HEK293 (cell line): ENCODE measurements at regions not wholly inside any gene's neighbourhood (a gene's known extent, or its start where the extent isn't known, plus 50 kb on each side); places are given as distances from the start of the nearest gene placed in this dataset.
"Not testable (repeated sequence)": the region's sequence is repeated elsewhere in the genome, so short reads cannot be mapped to it uniquely, and the experiment has no call there.

Source experiments
- CTCF ChIA-PET: fragments of 350-600 bp; formaldehyde crosslinking; extraction: SDS; loops from one replicate; lab custom pipeline; 2021; ENCODE audit warnings: antibody characterized with exemption; lab: Yijun Ruan, JAX
- POLR2A ChIA-PET: fragments of 300-600 bp; formaldehyde crosslinking; extraction: SDS; loops from one replicate; lab custom pipeline; 2020; ENCODE audit warnings: antibody characterized with exemption, inconsistent platforms; lab: Yijun Ruan, JAX
- H3K27ac ChIP-seq: fragments of 200-500 bp; sonication (Bioruptor generic); 2 replicates; pipeline ENCODE4 v1.5.1; 2014; ENCODE audit warnings: low read depth, low read length, control low read depth, inconsistent platforms; ENCODE audit errors: extremely low read depth
- H3K36me3 ChIP-seq, 2 experiments: fragments of 200-500 bp in 1 of 2; sonication (Bioruptor generic) in 1 of 2; 1 replicate in 1 of 2; 2 replicates in 1 of 2; pipeline ENCODE4 v1.5.1; 2014 to 2017; ENCODE audit warnings: inconsistent platforms in 2 of 2, low read length in 2 of 2; ENCODE audit not compliant: control insufficient read depth in 2 of 2, insufficient read depth in 1 of 2
- H3K4me1 ChIP-seq: fragments of 200-500 bp; sonication (Bioruptor generic); 2 replicates; pipeline ENCODE4 v1.5.1; 2014; ENCODE audit warnings: mild to moderate bottlenecking, low read length, inconsistent platforms; ENCODE audit not compliant: control insufficient read depth, insufficient read depth
- H3K4me3 ChIP-seq: 2 replicates; pipeline ENCODE4 v1.5.1; 2011; ENCODE audit warnings: low read depth, mild to moderate bottlenecking, control low read depth, low read length, moderate library complexity
- H3K9me3 ChIP-seq: fragments of 200-500 bp; sonication (Bioruptor generic); 2 replicates; pipeline ENCODE4 v1.5.1; 2014; ENCODE audit warnings: low read depth, low read length, inconsistent platforms; ENCODE audit not compliant: control insufficient read depth, insufficient read depth
- ATF2 ChIP-seq: fragments of 450-650 bp; formaldehyde crosslinking; IDR thresholded peaks from 2 replicates; pipeline ENCODE4 v1.5.1; 2016; ENCODE audit warnings: missing biosample characterization, missing genetic modification characterization, low read depth
- GLIS2 ChIP-seq: fragments of 450-650 bp; formaldehyde crosslinking; IDR thresholded peaks from 2 replicates; pipeline ENCODE4 v1.5.1; 2016; ENCODE audit warnings: missing biosample characterization, missing genetic modification characterization
- TRIM28 ChIP-seq: IDR thresholded peaks from 2 replicates; pipeline ENCODE4 v1.6.1; 2011; ENCODE audit warnings: low read length, control low read depth, borderline replicate concordance
- YY1 ChIP-seq: fragments of 450-650 bp; formaldehyde crosslinking; IDR thresholded peaks from 2 replicates; pipeline ENCODE4 v1.5.1; 2018; ENCODE audit warnings: missing biosample characterization, missing genetic modification characterization
- ZBTB8A ChIP-seq: fragments of 450-650 bp; formaldehyde crosslinking; IDR thresholded peaks from 2 replicates; pipeline ENCODE4 v1.5.1; 2016; ENCODE audit warnings: missing biosample characterization, missing genetic modification characterization
- ZFHX2 ChIP-seq: fragments of 450-650 bp; formaldehyde crosslinking; conservative IDR thresholded peaks from 2 replicates; pipeline ENCODE4 v1.5.1; 2016; ENCODE audit warnings: missing biosample characterization, missing genetic modification characterization
- ZFP3 ChIP-seq: fragments of 450-650 bp; formaldehyde crosslinking; IDR thresholded peaks from 2 replicates; pipeline ENCODE4 v1.5.1; 2016; ENCODE audit warnings: low read depth, missing biosample characterization, missing genetic modification characterization
- ZNF23 ChIP-seq: fragments of 450-650 bp; formaldehyde crosslinking; IDR thresholded peaks from 2 replicates; pipeline ENCODE4 v1.5.1; 2016; ENCODE audit warnings: missing biosample characterization, missing genetic modification characterization, borderline replicate concordance
- ZNF26 ChIP-seq: fragments of 450-650 bp; formaldehyde crosslinking; IDR thresholded peaks from 2 replicates; pipeline ENCODE4 v1.5.1; 2016; ENCODE audit warnings: missing biosample characterization, missing genetic modification characterization
- ZNF302 ChIP-seq: fragments of 450-650 bp; formaldehyde crosslinking; IDR thresholded peaks from 2 replicates; pipeline ENCODE4 v1.5.1; 2016; ENCODE audit warnings: missing biosample characterization, missing genetic modification characterization, low read depth
- ZNF549 ChIP-seq: fragments of 450-650 bp; IDR thresholded peaks from 2 replicates; pipeline ENCODE4 v1.5.1; 2018; ENCODE audit warnings: missing biosample characterization, missing genetic modification characterization, mild to moderate bottlenecking, inconsistent platforms, moderate library complexity
- ZNF621 ChIP-seq: fragments of 450-650 bp; formaldehyde crosslinking; IDR thresholded peaks from 2 replicates; pipeline ENCODE4 v1.5.1; 2017; ENCODE audit warnings: missing biosample characterization, missing genetic modification characterization
- ZSCAN30 ChIP-seq: fragments of 450-650 bp; IDR thresholded peaks from 2 replicates; pipeline ENCODE4 v1.5.1; 2018; ENCODE audit warnings: missing biosample characterization, mild to moderate bottlenecking, missing genetic modification characterization, moderate library complexity
- ZSCAN4 ChIP-seq: fragments of 450-650 bp; formaldehyde crosslinking; IDR thresholded peaks from 2 replicates; pipeline ENCODE4 v1.5.1; 2017; ENCODE audit warnings: missing biosample characterization, missing genetic modification characterization

- no peak for TF ChIP-seq ZSCAN4
- TF ChIP-seq ZNF26 (tag by site-specific recombination): no peak
- no peak for TF ChIP-seq TRIM28
- TF ChIP-seq ZSCAN30 (tag by site-specific recombination): no peak
- TF ChIP-seq ZBTB8A (tag by site-specific recombination): no peak
Observed at GRCh38 chr6:145567684-145568252, 167.6 kb downstream of the EPM2A start (continued).

- TF ChIP-seq ZNF549 (tag by site-specific recombination) (peak; percentile 73), ATF2 (tag by site-specific recombination) (0 out of 2 replicates have a peak, but pooled peaks have one; percentile 13), GLIS2 (tag by site-specific recombination) (no peak), ZNF621 (no peak), YY1 (tag by site-specific recombination) (no peak), TRIM28 (no peak), ZFHX2 (tag by site-specific recombination) (no peak), ZFP3 (tag by site-specific recombination) (no peak), ZNF23 (tag by site-specific recombination) (no peak)
- TF ChIP-seq, all 188 proteins: peak for 2
- CTCF ChIA-PET: no interaction called here
- no peak overlapping the region for H3K4me3 ChIP-seq
- no peaks in the 10 kb centered on the region for H3K9me3 ChIP-seq
- H3K4me1 ChIP-seq: no peaks in the 10 kb centered on the region
- no peaks in the 10 kb centered on the region for H3K36me3 ChIP-seq
- H3K27ac ChIP-seq: no peak overlapping the region
- POLR2A ChIA-PET: no interaction called here
Observed at GRCh38 chr6:145569140-145569539, 166.2 kb downstream of the EPM2A start.

- H3K4me3 ChIP-seq, H3K9me3 ChIP-seq, H3K27ac ChIP-seq, H3K4me1 ChIP-seq, CTCF ChIA-PET, POLR2A ChIA-PET, H3K36me3 ChIP-seq: not testable (repeated sequence)
Observed at GRCh38 chr6:145570336-145570735, 165.0 kb downstream of the EPM2A start.

- H3K9me3 ChIP-seq, H3K4me1 ChIP-seq, POLR2A ChIA-PET, H3K4me3 ChIP-seq, H3K27ac ChIP-seq, H3K36me3 ChIP-seq: not testable (repeated sequence)
- CTCF ChIA-PET: interaction anchor here (0.6 to 0.7 kb wide), 2 partner anchors 9 to 570 kb away, joined by 3 to 6 read pairs; no protein-coding TSS in a partner anchor
- TF ChIP-seq ZNF302 (tag by site-specific recombination): peak; percentile 95
Observed at GRCh38 chr6:145574269-145574668, 161.1 kb downstream of the EPM2A start.
